SKM-1 (cell line): ENCODE measurements at regions not wholly inside any gene's neighbourhood (a gene's known extent, or its start where the extent isn't known, plus 50 kb on each side); places are given as distances from the start of the nearest gene placed in this dataset.
"Not testable (repeated sequence)": the region's sequence is repeated elsewhere in the genome, so short reads cannot be mapped to it uniquely, and the experiment has no call there.

ENCODE experiments used
- DNase-seq: peaks from one replicate; lab custom pipeline; 2025; ENCODE audit not compliant: unreplicated experiment; lab: John Stamatoyannopoulos, UW

DNA sequence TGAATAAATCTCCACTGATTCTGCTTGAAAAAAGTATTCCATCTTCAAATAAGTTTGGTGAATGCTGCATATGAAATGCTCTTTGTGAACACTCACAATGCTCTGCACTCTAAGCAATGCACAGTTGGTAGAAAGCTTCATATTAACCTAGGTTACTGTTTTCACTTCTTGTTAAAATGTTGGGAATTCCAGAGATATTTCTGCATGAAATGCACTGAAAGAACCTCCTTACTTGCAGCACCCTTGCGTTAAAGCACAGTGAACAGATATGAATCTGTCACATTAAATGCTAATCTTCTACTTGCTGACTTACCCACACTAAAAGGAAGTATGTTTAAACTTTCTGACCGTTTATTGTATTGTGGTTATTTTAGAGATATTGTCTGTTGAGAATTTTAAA is 584.1 kb upstream of the NUDT12 start:
- DNase-seq: no peak

GRCh38 chr5:104139840-104140239 is 577.3 kb upstream of the NUDT12 start:
- DNase-seq: no peak

- DNase-seq: no peak
These were observed 567.7 kb upstream of the NUDT12 start for GRCh38 chr5:104130320-104130719.

DNA sequence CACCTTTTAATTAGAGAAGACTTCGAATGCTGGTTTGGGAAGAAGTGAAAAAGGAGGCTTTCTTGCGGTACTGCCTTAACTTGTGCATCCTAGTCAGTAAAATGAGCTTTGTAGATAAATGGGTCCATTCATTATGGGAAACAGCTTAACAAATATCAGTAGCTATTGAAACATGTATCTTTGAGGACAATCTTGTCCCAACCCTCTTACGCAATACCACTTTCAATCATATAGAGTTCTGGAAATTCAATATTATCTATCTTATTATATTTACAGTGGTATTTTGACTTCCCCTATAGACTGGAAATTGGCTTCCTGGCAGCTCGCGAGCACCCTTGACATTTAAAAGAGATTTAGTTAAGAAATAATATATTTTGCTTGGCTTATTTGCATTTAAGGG is 565.8 kb upstream of the NUDT12 start:
- DNase-seq: no peak

DNA sequence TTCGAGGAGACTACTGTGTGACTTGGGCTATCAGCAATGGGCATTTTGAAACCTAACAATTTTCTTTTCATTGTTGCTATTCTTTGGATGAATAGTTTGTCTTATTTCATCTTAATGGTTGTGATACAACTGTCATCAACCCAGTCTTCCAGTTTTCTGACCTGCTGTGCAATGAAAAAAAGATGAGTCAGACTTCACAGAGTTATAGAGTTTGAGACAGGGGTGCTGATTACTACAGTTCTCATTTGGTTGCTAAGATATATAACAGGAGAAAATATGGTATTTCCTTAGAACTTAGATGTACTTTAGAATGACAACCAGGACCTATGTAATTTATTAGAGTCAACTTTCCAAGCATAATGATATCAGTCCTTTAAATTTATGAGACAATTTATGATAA is 564.4 kb upstream of the NUDT12 start:
- no peak for DNase-seq

DNA sequence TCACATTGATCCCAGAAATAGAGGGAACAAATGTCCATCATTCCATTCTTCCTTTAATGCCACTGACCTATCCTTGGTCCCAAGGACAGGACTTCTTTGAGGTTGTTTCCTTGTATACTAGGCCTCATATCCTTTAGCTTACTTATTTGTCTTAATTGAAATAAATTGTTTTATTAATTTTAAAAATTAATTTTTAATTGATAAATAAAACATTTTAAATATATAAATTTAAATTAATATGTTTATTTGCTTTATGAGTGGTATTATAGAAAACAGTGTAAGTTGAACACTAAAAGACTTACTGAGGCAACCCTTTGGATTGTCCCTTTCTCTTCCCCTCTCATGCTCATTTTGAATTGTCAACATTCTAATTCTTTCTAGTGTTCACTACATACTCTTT is 556.9 kb upstream of the NUDT12 start:
- DNase-seq: no peak

GRCh38 chr5:104111632-104112031 is 549.0 kb upstream of the NUDT12 start:
- peak; percentile 60 for DNase-seq

DNA sequence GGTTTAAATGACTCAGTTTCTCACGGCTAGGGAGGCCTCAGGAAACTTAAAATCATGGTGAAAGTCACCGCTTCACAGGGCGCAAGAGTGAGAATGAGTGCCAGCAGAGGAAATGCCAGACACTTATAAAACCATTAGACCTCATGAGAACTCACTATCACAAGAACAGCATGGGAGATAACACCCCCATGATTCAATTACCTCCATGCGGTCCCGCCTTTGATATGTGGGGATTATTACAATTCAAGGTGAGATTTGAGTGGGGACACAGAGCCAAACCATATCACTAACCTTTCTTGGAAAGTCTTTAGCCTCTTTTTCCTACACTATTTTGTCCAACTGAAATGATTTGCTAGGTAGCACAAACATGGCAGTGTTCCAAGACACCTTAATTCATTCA is 533.9 kb upstream of the NUDT12 start:
- no peak for DNase-seq

GRCh38 chr5:104095527-104095926 is 532.9 kb upstream of the NUDT12 start:
- DNase-seq: peak; percentile 68

GRCh38 chr5:104088876-104089778 is 526.5 kb upstream of the NUDT12 start:
- DNase-seq: no peak

DNA sequence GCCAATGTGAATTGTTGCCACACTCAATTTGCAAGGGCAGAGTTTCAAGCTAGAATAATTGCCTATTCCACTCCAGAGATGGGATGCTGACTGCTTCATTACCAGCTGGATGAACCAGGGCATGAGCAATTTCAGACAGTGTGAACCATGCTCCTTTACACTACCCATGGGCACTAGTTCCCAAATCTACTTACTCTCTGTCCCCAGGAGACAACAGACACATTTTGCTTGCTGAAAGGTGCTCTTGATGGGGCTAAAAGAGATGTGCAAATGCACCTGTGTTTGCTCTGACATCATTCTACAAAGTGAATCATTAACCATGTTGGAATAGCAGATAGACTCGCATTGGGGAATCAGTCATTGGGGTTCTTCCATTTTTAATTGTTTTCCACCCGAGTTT is 522.3 kb upstream of the NUDT12 start:
- DNase-seq: no peak

- DNase-seq: no peak
These were observed 520.2 kb upstream of the NUDT12 start for GRCh38 chr5:104082754-104083153.

- DNase-seq: no peak
These were observed 518.6 kb upstream of the NUDT12 start for GRCh38 chr5:104081232-104081631.

- no peak for DNase-seq
These were observed 518.1 kb upstream of the NUDT12 start for GRCh38 chr5:104080646-104081175.

GRCh38 chr5:104079861-104080645 is 517.5 kb upstream of the NUDT12 start:
- DNase-seq: not testable (repeated sequence)

- DNase-seq: no peak
These were observed 509.3 kb upstream of the NUDT12 start for GRCh38 chr5:104071887-104072286.

- no peak for DNase-seq
These were observed 500.2 kb upstream of the NUDT12 start for GRCh38 chr5:104062621-104063377.

- no peak for DNase-seq
These were observed 499.1 kb upstream of the NUDT12 start for GRCh38 chr5:104061707-104062106.

- DNase-seq: no peak
These were observed 490.7 kb upstream of the NUDT12 start for GRCh38 chr5:104053353-104053649.

DNA sequence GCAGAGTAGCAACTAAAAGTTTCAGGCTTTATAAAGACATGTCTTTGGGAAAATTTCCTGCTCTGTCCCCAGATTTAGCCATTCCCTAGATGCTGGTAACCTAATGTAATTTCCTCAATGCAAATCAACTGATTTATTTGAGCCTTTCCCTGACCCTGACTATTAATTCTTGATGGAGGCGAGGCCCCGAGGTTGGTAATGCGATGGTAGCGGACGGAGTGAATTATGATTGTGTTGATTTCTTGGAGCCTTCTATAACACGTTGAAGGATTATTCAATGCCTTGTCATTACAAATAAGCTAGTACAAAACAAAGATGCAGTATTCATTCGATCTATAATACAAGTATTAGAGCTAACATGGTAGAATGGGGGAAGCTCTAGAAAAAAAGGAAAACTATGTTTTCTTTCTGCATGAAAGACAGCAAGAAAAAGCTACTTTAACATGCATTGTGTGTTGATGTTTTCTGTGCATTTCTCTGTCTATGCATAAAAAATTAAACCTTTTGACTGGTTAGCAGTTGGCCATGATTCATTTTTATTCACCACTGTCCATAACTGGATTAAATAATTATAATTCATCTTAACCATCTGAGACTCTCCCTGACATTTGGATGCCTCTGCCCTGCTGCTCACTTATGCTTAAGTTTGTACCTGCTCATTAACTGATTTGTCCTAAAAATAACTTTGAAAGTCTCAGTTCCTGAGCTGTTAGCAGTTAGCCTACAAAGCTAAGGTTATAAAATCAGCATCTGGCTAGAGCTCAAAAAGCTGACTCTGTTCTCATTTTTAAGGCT is 490.2 kb upstream of the NUDT12 start:
- DNase-seq: no peak

GRCh38 chr5:104050436-104050835 is 487.8 kb upstream of the NUDT12 start:
- DNase-seq: no peak
